NCI-H345 treated with DMSO at 0.1 percent for 48 hours (cell line): ENCODE measurements at regions not wholly inside any gene's neighbourhood (a gene's known extent, or its start where the extent isn't known, plus 50 kb on each side); places are given as distances from the start of the nearest gene placed in this dataset.
A peak's percentile ranks its signal among the peaks of the same experiment; 100 is the strongest.

Experiments
- DNase-seq: peaks from one replicate; lab custom pipeline; 2025; ENCODE audit not compliant: unreplicated experiment; lab: John Stamatoyannopoulos, UW

GRCh38 chr7:18081617-18082016 lies 54.0 kb upstream of the PRPS1L1 start:
- DNase-seq, result no peak

DNA sequence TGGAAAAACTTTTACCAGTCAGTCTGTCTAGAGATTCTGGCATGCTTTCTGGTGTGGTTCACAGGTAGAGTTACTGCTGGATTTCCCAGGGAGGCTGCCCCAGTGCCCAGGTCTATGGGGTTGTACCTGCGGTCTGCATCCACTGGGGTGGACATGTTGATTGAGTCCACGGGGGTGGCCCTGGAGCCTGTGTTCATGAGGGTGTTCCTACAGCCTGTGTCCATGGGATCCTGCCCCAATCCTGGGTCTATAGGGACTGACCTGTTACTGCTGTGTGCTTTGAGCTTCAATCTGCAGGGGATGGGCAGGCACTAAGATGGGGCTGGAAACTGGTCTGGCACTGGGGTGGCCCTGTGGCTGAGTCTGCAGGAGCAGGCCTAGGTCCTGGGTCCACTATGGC lies 54.5 kb upstream of the PRPS1L1 start:
- no peak for DNase-seq

DNA sequence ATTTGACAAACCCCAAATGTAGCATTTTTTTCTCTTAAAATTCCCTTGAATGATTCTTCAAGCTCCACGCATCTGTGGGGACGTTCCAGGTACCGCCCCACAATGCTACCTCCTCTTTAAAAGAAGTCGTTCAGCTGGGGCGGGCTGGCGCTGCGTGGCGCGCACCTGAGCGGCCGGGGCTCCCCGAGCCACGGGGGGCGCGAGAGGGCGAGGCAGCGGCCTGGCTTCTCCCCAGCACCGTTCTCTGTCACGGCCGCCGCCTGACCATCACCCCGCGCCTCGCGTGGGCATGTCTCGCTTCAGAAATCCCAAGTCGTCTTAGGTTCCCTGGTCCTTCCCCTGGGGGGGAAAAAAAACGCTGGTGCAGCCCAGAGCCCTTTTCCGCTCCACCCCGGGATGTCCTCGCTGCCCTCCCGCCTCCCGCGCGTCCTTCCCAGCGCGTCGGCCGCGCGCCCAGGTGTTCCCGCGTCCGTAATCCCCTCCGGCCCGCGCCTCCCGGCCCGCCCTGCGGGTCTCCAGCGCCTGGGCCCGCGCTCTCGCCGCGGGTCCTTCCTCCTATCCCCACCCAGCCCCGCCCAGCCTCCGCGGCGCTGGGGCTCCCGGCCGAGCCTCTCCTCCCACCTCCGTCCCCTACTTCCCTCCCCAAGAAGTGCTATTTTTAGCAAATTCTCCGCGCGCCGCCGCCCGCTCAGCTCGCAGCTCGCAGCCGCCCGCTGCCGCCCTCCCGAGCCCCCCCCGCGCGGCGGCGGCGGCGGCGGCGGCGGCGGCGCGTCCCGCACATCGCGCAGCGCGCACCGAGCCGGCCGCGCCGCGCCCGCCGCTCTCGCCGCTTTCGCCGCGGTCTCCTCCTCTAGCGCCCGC lies 58.7 kb upstream of the PRPS1L1 start:
- DNase-seq, result peak; percentile 51

DNA sequence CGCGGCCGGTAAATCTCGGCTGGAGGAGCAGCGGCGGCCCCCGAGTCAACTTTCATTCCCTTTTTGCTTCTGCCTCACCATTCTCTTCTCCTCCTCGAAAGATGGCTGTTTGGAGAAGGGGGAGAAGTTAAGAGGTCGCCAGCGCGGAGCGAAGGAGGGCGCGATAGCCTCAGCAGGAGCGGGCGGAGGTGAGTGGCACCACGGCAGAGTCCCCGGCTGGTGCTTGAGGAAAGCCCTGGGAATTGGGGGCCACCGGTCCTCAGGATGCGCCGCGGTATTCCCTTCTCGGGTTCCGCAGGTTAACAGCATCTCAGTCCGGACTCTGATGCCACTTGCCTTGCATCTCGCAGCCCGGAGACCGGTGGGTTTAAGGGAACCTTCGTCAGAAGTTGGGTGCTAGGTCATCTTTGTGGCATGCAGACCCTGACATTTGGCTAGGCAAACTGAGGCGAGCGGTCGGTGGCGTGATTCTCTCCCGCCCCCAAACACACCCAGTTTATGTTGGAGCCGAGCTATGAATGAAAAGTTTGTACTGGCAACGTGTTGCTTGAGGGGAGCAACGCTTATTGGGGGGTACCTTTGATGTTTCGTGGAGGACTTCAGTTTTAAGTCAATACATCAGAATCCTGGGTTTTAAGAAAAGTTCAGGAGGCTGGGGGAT lies 59.5 kb upstream of the PRPS1L1 start:
- peak; percentile 51 for DNase-seq

DNA sequence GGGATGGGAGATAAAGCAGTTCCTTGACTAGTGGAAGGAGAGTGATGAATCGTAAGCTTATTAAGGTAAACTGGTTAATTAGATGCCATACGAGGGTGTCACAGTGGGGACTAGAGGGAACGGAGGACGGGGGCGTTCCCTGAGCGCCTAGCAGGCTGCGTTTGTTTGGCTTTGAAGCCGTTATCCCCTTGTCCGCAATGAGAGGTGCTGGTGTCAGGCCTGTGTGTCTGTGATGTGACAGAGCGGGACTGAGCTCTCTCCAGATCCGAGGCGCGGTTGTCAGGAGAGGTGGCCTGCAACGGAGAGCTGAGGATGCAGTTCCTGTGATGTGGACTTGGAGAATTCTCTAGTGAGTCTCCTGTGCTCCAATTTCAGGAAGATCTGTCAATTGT lies 60.0 kb upstream of the PRPS1L1 start:
- DNase-seq, result peak; percentile 49

DNA sequence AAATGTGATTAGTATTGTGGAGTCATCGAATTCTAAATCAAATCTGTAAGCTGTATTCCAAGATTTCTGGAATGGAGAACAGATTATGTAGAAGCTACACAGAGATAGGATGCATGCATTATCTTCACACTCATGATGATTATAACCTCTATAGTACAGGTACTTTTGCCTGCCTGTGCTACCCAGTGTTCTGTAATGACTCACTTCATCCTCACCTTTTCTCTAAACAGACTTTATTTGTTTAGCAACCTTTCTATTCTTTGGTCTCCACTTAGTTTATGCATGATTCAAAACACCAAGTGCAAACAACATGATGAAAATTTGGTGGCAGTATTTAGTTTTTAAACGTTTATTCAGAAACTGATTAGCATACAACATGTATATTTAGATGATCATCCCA lies 68.4 kb upstream of the PRPS1L1 start:
- peak; percentile 45 for DNase-seq

DNA sequence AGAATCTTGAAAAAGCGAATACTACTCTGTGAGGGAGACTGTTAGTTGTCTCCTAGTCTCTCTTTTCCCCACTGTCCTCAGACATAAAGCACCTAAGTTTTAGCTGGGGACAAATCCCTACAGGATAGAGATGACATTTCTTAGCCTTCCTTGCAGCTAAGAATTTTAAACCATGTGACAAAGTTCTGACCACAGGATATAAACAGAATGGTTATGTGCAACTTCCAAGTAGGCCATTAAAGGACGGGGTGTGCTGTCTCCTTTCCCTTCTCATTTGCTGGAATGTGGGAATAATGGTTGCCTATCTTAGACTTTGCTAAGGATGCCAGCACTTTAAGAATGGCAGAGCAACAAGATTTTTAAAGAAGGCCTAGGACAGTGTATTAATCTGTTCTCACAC lies 74.9 kb upstream of the PRPS1L1 start:
- DNase-seq, result no peak

DNA sequence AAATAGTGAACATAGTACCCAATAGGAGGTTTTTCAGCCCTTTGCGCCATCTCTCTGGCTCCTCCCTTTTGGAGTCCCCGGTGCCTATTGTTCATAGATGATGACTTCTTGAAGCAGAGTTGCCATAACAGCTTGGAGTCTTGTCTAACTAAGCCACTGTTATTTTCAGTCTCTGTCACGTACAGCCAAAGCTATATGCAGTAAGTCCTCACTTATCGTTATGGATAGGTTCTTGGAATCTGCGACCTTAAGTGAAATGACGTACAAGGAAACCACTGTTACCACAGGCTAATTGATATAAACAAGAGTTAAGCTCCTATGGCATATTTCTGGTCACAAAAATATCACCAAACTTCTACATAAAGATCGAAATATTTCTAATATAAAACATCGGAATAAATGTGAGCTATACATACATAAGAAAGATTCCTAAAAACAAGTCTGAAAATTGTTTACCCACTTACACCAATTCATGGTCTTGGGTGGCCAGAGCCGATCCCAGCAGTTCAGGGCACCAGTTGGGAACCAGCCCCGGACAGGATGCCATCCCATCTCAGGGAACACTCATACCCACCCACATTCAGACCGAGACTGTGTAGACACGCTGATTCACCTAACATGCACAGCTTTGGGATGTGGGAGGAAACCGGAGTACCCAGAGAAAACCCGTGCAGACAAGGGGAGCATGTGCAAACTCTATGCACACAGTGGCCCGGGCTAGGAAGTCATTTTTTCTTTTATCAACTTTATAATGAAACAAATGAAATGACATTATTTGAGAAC lies 76.0 kb upstream of the PRPS1L1 start:
- DNase-seq, result no peak

DNA sequence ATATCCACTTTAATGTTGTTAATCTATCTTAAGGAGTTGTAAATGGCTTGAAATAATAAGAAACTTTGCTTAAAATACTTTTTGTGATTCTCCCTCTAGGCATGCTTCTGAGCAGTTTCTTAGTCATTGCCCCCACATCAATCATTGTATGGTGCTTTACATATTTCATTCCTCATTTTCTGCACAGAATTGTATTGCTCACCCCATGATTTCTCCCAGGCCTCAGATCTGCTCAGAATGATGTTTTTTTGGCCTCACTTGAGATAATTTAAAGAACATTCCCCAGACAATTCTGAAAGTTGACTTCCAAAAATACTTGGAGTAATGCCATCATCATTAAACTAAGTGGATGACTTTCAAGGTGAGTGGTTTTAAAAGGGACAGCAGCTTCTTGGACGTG lies 82.1 kb upstream of the PRPS1L1 start:
- DNase-seq, result no peak

- no peak for DNase-seq
Measured at GRCh38 chr7:18116661-18117060, 89.0 kb upstream of the PRPS1L1 start.

DNA sequence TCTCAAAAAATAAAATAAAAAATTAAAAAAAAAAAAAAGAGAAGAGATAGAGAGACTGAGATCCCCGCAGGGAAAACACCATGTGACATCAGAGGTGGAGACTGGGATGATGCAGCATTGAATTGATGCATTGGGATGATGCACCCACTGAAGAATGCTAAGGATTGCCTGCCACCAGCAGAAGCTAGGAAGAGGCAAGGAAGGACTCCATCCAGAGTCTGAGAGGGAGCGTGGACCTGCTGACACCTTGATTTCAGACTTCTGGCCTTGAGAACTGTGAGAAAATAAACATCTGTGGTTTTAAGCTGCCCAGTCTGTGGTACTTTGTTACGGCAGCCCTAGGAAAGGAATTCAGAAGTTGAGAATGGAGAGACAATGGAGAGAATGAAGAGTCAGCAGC lies 89.8 kb upstream of the PRPS1L1 start:
- no peak for DNase-seq

DNA sequence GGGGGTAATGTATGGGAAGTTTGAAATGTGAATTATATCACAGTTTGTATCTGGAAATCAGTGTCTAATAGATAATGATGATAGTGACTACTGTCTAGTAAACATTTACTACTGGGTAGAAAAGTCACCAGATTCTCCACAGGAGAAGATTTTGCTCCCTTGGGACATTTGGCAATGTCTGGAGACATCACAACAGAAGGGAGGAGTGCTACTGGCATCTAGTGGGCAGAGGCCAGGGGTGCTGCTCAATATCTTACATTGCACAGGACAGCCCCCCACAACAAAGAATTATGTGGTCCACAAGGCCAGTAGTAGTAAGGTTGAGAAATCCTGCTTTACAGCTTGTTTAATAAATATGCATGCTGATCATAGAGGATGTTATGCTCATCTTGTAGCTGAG lies 92.3 kb upstream of the PRPS1L1 start:
- DNase-seq, result no peak

- DNase-seq, result no peak
Measured at GRCh38 chr7:18123508-18124239, 96.0 kb upstream of the PRPS1L1 start.

DNA sequence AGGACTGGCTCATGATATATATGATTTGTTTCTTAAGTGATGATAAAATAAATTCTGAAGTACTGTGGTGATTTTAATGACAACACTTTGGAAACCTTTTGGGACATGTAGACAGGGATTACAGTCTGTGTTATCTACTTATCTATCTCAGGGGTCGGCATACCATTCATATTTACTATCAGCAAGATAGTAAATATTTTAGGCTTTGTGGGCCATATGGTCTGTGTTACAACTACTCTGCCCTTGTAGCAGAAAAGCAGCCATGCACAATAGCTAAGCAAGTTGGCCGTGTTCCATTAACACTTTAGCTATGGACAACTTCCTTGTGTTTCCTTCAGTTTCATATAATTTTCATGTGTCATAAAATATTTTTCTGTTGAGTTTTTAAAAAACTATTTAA lies 97.8 kb upstream of the PRPS1L1 start:
- no peak for DNase-seq

GRCh38 chr7:18126281-18126680 lies 98.6 kb upstream of the PRPS1L1 start:
- DNase-seq, result no peak

DNA sequence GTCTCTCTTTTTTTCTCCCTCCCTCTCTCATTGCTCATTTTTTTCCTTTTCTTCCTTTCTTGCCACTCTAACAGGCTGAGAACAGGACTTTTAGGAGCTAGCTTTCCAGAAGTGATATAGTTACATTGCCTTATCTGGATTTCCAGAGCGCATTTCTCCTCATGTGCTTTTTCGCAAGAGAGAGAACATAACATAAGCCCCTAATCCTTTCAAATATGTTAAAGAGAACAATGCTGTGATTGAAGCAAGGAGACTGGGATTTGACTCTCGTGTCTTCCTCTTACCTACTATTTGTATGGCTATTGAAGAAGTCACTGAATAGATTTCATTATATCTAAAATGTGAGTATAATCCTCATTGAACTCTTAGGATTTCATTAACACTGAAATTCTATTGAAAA lies 101.2 kb upstream of the PRPS1L1 start:
- DNase-seq, result no peak

GRCh38 chr7:18132811-18133210 lies 105.2 kb upstream of the PRPS1L1 start:
- no peak for DNase-seq

DNA sequence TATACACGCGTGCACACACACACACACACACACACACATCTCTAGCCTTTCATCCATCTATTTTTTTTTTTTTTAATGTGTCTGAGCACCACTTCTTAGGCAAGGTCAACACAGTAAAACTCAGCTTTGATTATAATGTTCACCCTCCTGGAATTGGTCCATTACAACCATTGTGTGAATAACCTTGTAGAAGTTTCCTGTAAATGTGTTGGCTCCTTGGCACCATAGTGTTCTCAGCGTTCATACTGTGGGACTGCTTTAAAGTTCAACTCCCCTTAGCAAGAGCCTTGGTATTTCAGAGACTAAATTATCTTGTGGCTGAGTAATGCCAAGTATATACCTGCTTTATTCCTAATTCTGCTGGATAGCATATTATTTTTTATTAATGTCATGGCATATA lies 106.3 kb upstream of the PRPS1L1 start:
- no peak for DNase-seq

GRCh38 chr7:18140943-18141342 lies 113.3 kb upstream of the PRPS1L1 start:
- DNase-seq, result peak; percentile 19

GRCh38 chr7:18144166-18144565 lies 116.5 kb upstream of the PRPS1L1 start:
- DNase-seq, result no peak

DNA sequence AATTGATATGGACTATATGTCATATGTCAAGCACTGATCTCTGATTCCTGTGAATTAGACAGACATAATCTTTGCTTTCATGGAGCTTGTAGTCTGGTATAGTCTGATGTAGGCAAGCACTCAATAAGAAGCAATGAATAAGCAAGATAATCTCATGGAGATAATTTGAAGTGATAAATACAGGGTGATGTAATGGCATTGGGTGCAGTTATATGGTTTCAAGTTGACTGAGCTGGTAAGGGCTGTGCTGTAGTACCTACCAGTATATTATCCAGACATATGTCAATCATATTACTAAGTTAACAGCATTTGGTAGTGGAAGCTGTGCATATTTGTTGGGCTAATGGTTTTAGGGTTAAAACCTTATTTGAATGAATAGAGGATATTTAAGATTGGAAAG lies 117.5 kb upstream of the PRPS1L1 start:
- no peak for DNase-seq
